ENCODE measurements at regions not wholly inside any gene's neighbourhood (a gene's known extent, or its start where the extent isn't known, plus 50 kb on each side); places are given as distances from the start of the nearest gene placed in this dataset.

DNA sequence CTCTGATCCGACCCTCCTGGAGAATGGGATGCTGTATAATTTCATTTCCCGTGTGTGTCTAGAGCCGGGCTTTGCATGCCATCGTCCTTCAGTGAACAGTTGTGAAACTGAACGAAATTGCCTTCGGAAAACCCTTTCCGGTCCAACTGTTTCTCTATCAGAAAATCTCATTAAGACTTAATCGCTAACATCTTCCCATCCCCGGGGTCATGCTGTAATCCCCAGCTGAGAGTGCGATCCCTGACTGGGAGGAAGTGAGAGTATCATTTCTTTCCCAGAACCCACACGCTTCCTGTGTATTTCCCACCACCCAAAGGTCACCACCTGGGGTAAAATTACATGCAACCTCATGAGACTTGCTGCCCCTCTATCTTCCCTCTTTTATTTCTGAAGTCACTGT, 75.6 kb upstream of the RBFOX1 start:
- Histone ChIP-seq H3K9me3 (ENCODE audit: insufficient read depth, low read length) (no peaks in the 10 kb centered on the region), H3K9me2 (replicated peaks; ENCODE audit: insufficient read depth, low read length) (no peaks in the 10 kb centered on the region), H3K27me3 (ENCODE audit: low read length) (no peaks in the 10 kb centered on the region), H3K4me2 (ENCODE audit: low read depth, low read length, poor library complexity, severe bottlenecking) (no peak overlapping the region), H3K27ac (ENCODE audit: low read depth, low read length) (no peak overlapping the region), H3K4me3 (ENCODE audit: insufficient read depth, low read length, poor library complexity, severe bottlenecking) (no peak overlapping the region), H2AFZ (ENCODE audit: low read depth, low read length, severe bottlenecking) (no peak overlapping the region), H3K9ac (ENCODE audit: low read length) (no peak overlapping the region), H3K36me3 (ENCODE audit: low read length) (no peaks in the 10 kb centered on the region), H4K20me1 (ENCODE audit: low read depth, low read length) (no peaks in the 10 kb centered on the region), H3F3A (ENCODE audit: insufficient read depth) (no peaks in the 10 kb centered on the region), H3K79me2 (ENCODE audit: insufficient read depth, low read length) (no peaks in the 10 kb centered on the region)
- no peak for TF ChIP-seq EZH2phosphoT487 (conservative IDR thresholded peaks at IDR 0.05; ENCODE audit: low read length)
- TF ChIP-seq, protein P1, sequence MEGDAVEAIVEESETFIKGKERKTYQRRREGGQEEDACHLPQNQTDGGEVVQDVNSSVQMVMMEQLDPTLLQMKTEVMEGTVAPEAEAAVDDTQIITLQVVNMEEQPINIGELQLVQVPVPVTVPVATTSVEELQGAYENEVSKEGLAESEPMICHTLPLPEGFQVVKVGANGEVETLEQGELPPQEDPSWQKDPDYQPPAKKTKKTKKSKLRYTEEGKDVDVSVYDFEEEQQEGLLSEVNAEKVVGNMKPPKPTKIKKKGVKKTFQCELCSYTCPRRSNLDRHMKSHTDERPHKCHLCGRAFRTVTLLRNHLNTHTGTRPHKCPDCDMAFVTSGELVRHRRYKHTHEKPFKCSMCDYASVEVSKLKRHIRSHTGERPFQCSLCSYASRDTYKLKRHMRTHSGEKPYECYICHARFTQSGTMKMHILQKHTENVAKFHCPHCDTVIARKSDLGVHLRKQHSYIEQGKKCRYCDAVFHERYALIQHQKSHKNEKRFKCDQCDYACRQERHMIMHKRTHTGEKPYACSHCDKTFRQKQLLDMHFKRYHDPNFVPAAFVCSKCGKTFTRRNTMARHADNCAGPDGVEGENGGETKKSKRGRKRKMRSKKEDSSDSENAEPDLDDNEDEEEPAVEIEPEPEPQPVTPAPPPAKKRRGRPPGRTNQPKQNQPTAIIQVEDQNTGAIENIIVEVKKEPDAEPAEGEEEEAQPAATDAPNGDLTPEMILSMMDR (IDR thresholded peaks at IDR 0.05; ENCODE audit: insufficient read depth, low read length, poor library complexity, severe bottlenecking), result no peak

DNA sequence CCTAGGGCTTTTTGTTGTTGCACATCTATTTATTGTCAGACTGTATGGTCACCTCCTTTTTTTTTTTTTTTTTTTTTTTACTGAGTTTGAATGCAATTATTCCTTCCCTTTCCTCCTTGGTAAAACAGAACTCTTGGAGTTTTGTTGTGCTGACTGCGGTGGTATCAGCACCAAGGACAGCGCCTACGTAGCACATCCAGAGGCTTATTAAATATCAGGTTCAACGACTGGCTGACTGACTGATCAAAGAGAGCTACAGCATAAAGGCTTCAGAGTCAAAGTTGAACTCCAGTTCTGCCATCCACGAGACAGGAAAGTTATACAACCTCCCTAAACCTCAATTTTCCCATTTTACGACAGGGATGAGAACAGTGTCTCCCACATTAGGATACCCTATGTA, 86.1 kb upstream of the RBFOX1 start:
- H3F3A ChIP-seq (ENCODE audit: insufficient read depth), result no peaks in the 10 kb centered on the region
- no peak overlapping the region for H2AFZ ChIP-seq (ENCODE audit: low read depth, low read length, severe bottlenecking)
- H3K27ac ChIP-seq (ENCODE audit: low read depth, low read length), result no peak overlapping the region
- H3K79me2 ChIP-seq (ENCODE audit: insufficient read depth, low read length), result no peaks in the 10 kb centered on the region
- no peaks in the 10 kb centered on the region for H3K36me3 ChIP-seq (ENCODE audit: low read length)
- no peak for TF ChIP-seq EZH2phosphoT487 (conservative IDR thresholded peaks at IDR 0.05; ENCODE audit: low read length)
- TF ChIP-seq, protein P1 (IDR thresholded peaks at IDR 0.05; ENCODE audit: insufficient read depth, low read length, poor library complexity, severe bottlenecking), result no peak
- no peaks in the 10 kb centered on the region for H4K20me1 ChIP-seq (ENCODE audit: low read depth, low read length)
- no peaks in the 10 kb centered on the region for H3K9me2 ChIP-seq (replicated peaks; ENCODE audit: insufficient read depth, low read length)
- H3K4me2 ChIP-seq (ENCODE audit: low read depth, low read length, poor library complexity, severe bottlenecking), result no peak overlapping the region
- H3K4me3 ChIP-seq (ENCODE audit: insufficient read depth, low read length, poor library complexity, severe bottlenecking), result no peak overlapping the region
- H3K27me3 ChIP-seq (ENCODE audit: low read length), result no peaks in the 10 kb centered on the region
- H3K9ac ChIP-seq (ENCODE audit: low read length), result no peak overlapping the region
- no peaks in the 10 kb centered on the region for H3K9me3 ChIP-seq (ENCODE audit: insufficient read depth, low read length)

DNA sequence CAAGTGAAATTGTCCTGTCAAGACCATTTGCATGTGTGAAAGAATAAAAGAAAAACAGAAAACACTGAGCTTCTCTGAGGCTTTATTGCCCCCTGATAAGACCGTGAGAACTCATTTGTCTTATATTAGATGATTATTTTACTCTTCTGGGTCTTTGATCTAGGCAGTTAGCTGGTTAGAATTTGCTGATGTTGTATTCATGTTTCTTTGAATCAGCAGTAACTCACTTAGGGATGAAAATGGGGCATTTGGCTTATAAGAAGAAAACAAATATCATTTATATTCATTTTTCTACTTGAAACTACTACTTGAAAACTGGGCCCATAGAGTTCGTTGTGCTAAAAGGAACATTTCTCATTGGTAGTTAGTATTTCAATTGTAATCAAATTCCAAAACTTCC, 93.1 kb upstream of the RBFOX1 start:
- Histone ChIP-seq H3K79me2 (ENCODE audit: insufficient read depth, low read length) (no peaks in the 10 kb centered on the region), H3K27ac (ENCODE audit: low read depth, low read length) (no peak overlapping the region)

More for the DNA sequence above, 93.1 kb upstream of the RBFOX1 start:
- Histone ChIP-seq H3K27me3 (ENCODE audit: low read length) (no peaks in the 10 kb centered on the region), H3F3A (ENCODE audit: insufficient read depth) (no peaks in the 10 kb centered on the region), H3K4me3 (ENCODE audit: insufficient read depth, low read length, poor library complexity, severe bottlenecking) (no peak overlapping the region), H3K9ac (ENCODE audit: low read length) (no peak overlapping the region), H4K20me1 (ENCODE audit: low read depth, low read length) (no peaks in the 10 kb centered on the region), H3K9me3 (ENCODE audit: insufficient read depth, low read length) (no peaks in the 10 kb centered on the region), H3K4me2 (ENCODE audit: low read depth, low read length, poor library complexity, severe bottlenecking) (no peak overlapping the region), H3K9me2 (replicated peaks; ENCODE audit: insufficient read depth, low read length) (no peaks in the 10 kb centered on the region), H2AFZ (ENCODE audit: low read depth, low read length, severe bottlenecking) (no peak overlapping the region), H3K36me3 (ENCODE audit: low read length) (no peaks in the 10 kb centered on the region)
- TF ChIP-seq, protein P1 (IDR thresholded peaks at IDR 0.05; ENCODE audit: insufficient read depth, low read length, poor library complexity, severe bottlenecking), result no peak
- TF ChIP-seq EZH2phosphoT487 (conservative IDR thresholded peaks at IDR 0.05; ENCODE audit: low read length), result no peak

All from SU-DHL-6 (cell line).